KOPT-K1 (cell line): ENCODE measurements at regions not wholly inside any gene's neighbourhood (a gene's known extent, or its start where the extent isn't known, plus 50 kb on each side); places are given as distances from the start of the nearest gene placed in this dataset.

Experiments used
- H3K27ac ChIP-seq: fragments of 200-600 bp; sonication (generic); 2 replicates; pipeline ENCODE4 v1.5.1; 2016; ENCODE audit warnings: antibody characterized with exemption, mild to moderate bottlenecking, low read depth, low read length; ENCODE audit not compliant: poor library complexity, severe bottlenecking
- H3K36me3 ChIP-seq: fragments of 200-600 bp; sonication (generic); 2 replicates; pipeline ENCODE4 v1.5.1; 2017; ENCODE audit warnings: antibody characterized with exemption, mild to moderate bottlenecking, low read length, moderate library complexity; ENCODE audit not compliant: insufficient read depth
- H3K9me3 ChIP-seq: fragments of 200-600 bp; sonication (generic); 2 replicates; pipeline ENCODE4 v1.5.1; 2017; ENCODE audit warnings: antibody characterized with exemption, low read length, mild to moderate bottlenecking; ENCODE audit not compliant: insufficient read depth, poor library complexity, severe bottlenecking

- Histone ChIP-seq H3K36me3 (no peaks in the 10 kb centered on the region), H3K9me3 (peaks cover 7% of the 10 kb centered on the region), H3K27ac (no peak overlapping the region)
Observed at GRCh38 chr14:61953602-61954001, 191.4 kb downstream of the SNAPC1 start.

- Histone ChIP-seq H3K36me3 (no peaks in the 10 kb centered on the region), H3K27ac (no peak overlapping the region), H3K9me3 (peaks cover 7% of the 10 kb centered on the region)
Observed at GRCh38 chr14:61954306-61954705, 192.1 kb downstream of the SNAPC1 start.

- Histone ChIP-seq H3K36me3 (no peaks in the 10 kb centered on the region), H3K27ac (no peak overlapping the region), H3K9me3 (peaks cover 7% of the 10 kb centered on the region)
Observed at GRCh38 chr14:61956517-61956916, 194.3 kb downstream of the SNAPC1 start.

GRCh38 chr14:61959348-61959747 is 197.1 kb downstream of the SNAPC1 start:
- Histone ChIP-seq H3K36me3 (no peaks in the 10 kb centered on the region), H3K27ac (no peak overlapping the region), H3K9me3 (peaks cover 7% of the 10 kb centered on the region)

GRCh38 chr14:61961369-61961768 is 199.1 kb downstream of the SNAPC1 start:
- Histone ChIP-seq H3K27ac (no peak overlapping the region), H3K36me3 (no peaks in the 10 kb centered on the region), H3K9me3 (peaks cover 3% of the 10 kb centered on the region)

- H3K9me3 ChIP-seq: no peaks in the 10 kb centered on the region
- H3K27ac ChIP-seq: no peak overlapping the region
- no peaks in the 10 kb centered on the region for H3K36me3 ChIP-seq
Observed at GRCh38 chr14:61963926-61964325, 201.7 kb downstream of the SNAPC1 start.

GRCh38 chr14:61965030-61965745 is 203.0 kb downstream of the SNAPC1 start:
- H3K27ac ChIP-seq: no peak overlapping the region
- H3K9me3 ChIP-seq: no peaks in the 10 kb centered on the region
- no peaks in the 10 kb centered on the region for H3K36me3 ChIP-seq

GRCh38 chr14:61968207-61968606 is 206.0 kb downstream of the SNAPC1 start:
- Histone ChIP-seq H3K27ac (no peak overlapping the region), H3K36me3 (no peaks in the 10 kb centered on the region), H3K9me3 (no peaks in the 10 kb centered on the region)

GRCh38 chr14:61972711-61973110 is 210.5 kb downstream of the SNAPC1 start:
- H3K27ac ChIP-seq: no peak overlapping the region
- H3K36me3 ChIP-seq: no peaks in the 10 kb centered on the region
- peaks cover 20% of the 10 kb centered on the region for H3K9me3 ChIP-seq

GRCh38 chr14:61973981-61974380 is 211.8 kb downstream of the SNAPC1 start:
- H3K27ac ChIP-seq: no peak overlapping the region
- peaks cover 20% of the 10 kb centered on the region for H3K9me3 ChIP-seq
- no peaks in the 10 kb centered on the region for H3K36me3 ChIP-seq

- peaks cover 20% of the 10 kb centered on the region for H3K9me3 ChIP-seq
- no peaks in the 10 kb centered on the region for H3K36me3 ChIP-seq
- no peak overlapping the region for H3K27ac ChIP-seq
Observed at GRCh38 chr14:61977217-61977616, 215.0 kb downstream of the SNAPC1 start.

- Histone ChIP-seq H3K36me3 (no peaks in the 10 kb centered on the region), H3K27ac (no peak overlapping the region), H3K9me3 (no peaks in the 10 kb centered on the region)
Observed at GRCh38 chr14:61988240-61988639, 226.0 kb downstream of the SNAPC1 start.

GRCh38 chr14:61992139-61992538 is 229.9 kb downstream of the SNAPC1 start:
- Histone ChIP-seq H3K9me3 (no peaks in the 10 kb centered on the region), H3K36me3 (no peaks in the 10 kb centered on the region), H3K27ac (no peak overlapping the region)

GRCh38 chr14:61992926-61993325 is 230.7 kb downstream of the SNAPC1 start:
- Histone ChIP-seq H3K36me3 (no peaks in the 10 kb centered on the region), H3K9me3 (no peaks in the 10 kb centered on the region), H3K27ac (no peak overlapping the region)

GRCh38 chr14:61994589-61994988 is 232.4 kb downstream of the SNAPC1 start:
- no peak overlapping the region for H3K27ac ChIP-seq

GRCh38 chr14:61996753-61997152 is 234.5 kb downstream of the SNAPC1 start:
- Histone ChIP-seq H3K36me3 (no peaks in the 10 kb centered on the region), H3K27ac (no peak overlapping the region), H3K9me3 (peaks cover 3% of the 10 kb centered on the region)

More at GRCh38 chr14:61994589-61994988, 232.4 kb downstream of the SNAPC1 start:
- no peaks in the 10 kb centered on the region for H3K9me3 ChIP-seq
- H3K36me3 ChIP-seq: no peaks in the 10 kb centered on the region
